Small intestine (tissue), 7 donors: ENCODE measurements at regions not wholly inside any gene's neighbourhood (a gene's known extent, or its start where the extent isn't known, plus 50 kb on each side); places are given as distances from the start of the nearest gene placed in this dataset.
A peak's percentile ranks its signal among the peaks of the same experiment; 100 is the strongest.

ENCODE experiments used
- DNase-seq, 2 donors: peaks; one replicate each; pipeline versions ENCODE4 v3.0.0 to v3.0.0-alpha.2; 2013
- FAIRE-seq: peaks from 2 replicates; lab custom pipeline; 2012; peaks lifted over from hg19 to GRCh38; lab: Jason Lieb, UNC
- H3K27ac ChIP-seq, 3 donors: one replicate each; pipeline ENCODE4 v1.5.1; 2013; ENCODE audit warnings: low read length in 2 of 3, mild to moderate bottlenecking in 2 of 3, control low read depth in 1 of 3, inconsistent platforms in 1 of 3, low read depth in 1 of 3, moderate library complexity in 1 of 3
- H3K27me3 ChIP-seq, 3 donors: one replicate each; pipeline ENCODE4 v1.6.1; 2013; ENCODE audit warnings: low read length in 3 of 3, inconsistent platforms in 1 of 3; ENCODE audit not compliant: control insufficient read depth in 3 of 3, insufficient read depth in 3 of 3
- H3K36me3 ChIP-seq, 3 donors: one replicate each; pipeline ENCODE4 v1.6.1; 2013; ENCODE audit warnings: low read length in 3 of 3, inconsistent platforms in 1 of 3, low read depth in 1 of 3, mild to moderate bottlenecking in 1 of 3, moderate library complexity in 1 of 3; ENCODE audit not compliant: control insufficient read depth in 3 of 3, insufficient read depth in 2 of 3
- H3K4me1 ChIP-seq, 3 donors: one replicate each; pipeline ENCODE4 v1.6.1; 2013; ENCODE audit warnings: low read length in 2 of 3, inconsistent platforms in 1 of 3, low read depth in 1 of 3, mild to moderate bottlenecking in 1 of 3, moderate library complexity in 1 of 3; ENCODE audit not compliant: control insufficient read depth in 3 of 3, insufficient read depth in 2 of 3
- H3K4me3 ChIP-seq, 3 donors: one replicate each; pipeline ENCODE4 v1.5.1; 2013; ENCODE audit warnings: low read length in 3 of 3, control low read depth in 1 of 3, inconsistent platforms in 1 of 3, low read depth in 1 of 3, mild to moderate bottlenecking in 1 of 3, moderate library complexity in 1 of 3
- H3K9me3 ChIP-seq, 2 donors: one replicate each; pipeline ENCODE4 v1.6.1; 2013; ENCODE audit warnings: low read depth in 1 of 2, low read length in 1 of 2; ENCODE audit not compliant: control insufficient read depth in 2 of 2, insufficient read depth in 1 of 2
- WGBS, 3 donors: extraction: QIAGEN DNeasy Blood & Tissue Kit; methylation state at CpG; one replicate each; pipeline ENCODE4 v1.1.7; 2013; 5-methylcytosine and 5-hydroxymethylcytosine counted together
- donor health status: healthy with polysubstance abuse.
- donor health status: control.
- donor health status: control.
- donor health status: Bipolar disorder and iron deficiency.
- donor health status: healthy.

DNA sequence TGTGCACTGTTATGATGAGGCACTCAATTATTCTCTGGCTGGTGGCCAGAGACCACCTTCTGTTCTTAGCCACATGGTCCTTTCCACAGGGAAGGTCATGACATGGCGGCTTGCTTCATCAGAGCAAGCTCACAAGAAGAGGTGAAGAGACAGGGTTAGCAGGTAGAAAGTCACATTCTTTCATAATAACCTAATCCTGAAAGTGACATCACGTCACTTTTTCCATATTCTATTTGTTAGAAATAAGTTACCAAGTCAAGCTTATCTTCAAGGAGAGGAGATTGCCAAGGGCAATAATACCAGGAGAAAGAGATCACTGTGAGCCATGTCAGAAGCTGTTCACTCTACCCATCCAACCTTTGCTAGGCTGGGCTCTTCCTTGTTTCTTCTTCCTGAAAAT is 139.4 kb downstream of the OSR1 start:
- WGBS, 3 donors = 51 to 83% (median 70%) methylated on average over 2 of the region's 2 CpGs
- no peak for FAIRE-seq

DNA sequence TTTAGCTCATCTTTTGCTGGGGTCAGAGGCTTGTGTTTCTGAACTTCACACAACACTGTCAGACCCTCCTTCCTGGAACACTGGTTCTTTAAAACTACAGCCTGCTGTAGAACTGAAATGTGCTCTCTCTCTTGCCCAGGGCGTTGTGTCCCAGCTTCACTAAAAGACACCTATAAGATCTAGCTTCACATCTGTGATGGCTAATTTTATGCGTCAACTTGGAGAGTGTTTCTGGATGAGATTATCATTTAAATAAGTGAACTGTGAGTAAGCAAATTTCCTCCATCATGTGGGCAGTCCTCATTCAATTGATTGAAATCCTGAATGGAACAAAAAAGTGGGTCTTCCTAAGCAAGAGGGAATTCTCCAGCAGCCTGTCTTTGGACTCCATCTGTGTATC is 140.3 kb downstream of the OSR1 start:
- H3K9me3 ChIP-seq = no peaks in the 10 kb centered on the region
- peaks cover 0 to 2% (median 0%) of the 10 kb centered on the region in 3 donors for H3K4me1 ChIP-seq
- no peak for DNase-seq
- H3K4me3 ChIP-seq = no peak overlapping the region
- H3K27ac ChIP-seq = no peak overlapping the region
- no peaks in the 10 kb centered on the region for H3K27me3 ChIP-seq
- WGBS, 3 donors = 77 to 90% (median 83%) methylated on average over 2 of the region's 2 CpGs
- no peak for FAIRE-seq
- H3K36me3 ChIP-seq = no peaks in the 10 kb centered on the region

More for the DNA sequence above, 139.4 kb downstream of the OSR1 start:
- H3K4me3 ChIP-seq = no peak overlapping the region
- peak in 1 of 2 donors; percentile 37 for DNase-seq
- no peaks in the 10 kb centered on the region for H3K27me3 ChIP-seq
- H3K27ac ChIP-seq = no peak overlapping the region
- no peaks in the 10 kb centered on the region for H3K36me3 ChIP-seq
- H3K9me3 ChIP-seq = no peaks in the 10 kb centered on the region
- peaks cover 0 to 2% (median 0%) of the 10 kb centered on the region in 3 donors for H3K4me1 ChIP-seq

DNA sequence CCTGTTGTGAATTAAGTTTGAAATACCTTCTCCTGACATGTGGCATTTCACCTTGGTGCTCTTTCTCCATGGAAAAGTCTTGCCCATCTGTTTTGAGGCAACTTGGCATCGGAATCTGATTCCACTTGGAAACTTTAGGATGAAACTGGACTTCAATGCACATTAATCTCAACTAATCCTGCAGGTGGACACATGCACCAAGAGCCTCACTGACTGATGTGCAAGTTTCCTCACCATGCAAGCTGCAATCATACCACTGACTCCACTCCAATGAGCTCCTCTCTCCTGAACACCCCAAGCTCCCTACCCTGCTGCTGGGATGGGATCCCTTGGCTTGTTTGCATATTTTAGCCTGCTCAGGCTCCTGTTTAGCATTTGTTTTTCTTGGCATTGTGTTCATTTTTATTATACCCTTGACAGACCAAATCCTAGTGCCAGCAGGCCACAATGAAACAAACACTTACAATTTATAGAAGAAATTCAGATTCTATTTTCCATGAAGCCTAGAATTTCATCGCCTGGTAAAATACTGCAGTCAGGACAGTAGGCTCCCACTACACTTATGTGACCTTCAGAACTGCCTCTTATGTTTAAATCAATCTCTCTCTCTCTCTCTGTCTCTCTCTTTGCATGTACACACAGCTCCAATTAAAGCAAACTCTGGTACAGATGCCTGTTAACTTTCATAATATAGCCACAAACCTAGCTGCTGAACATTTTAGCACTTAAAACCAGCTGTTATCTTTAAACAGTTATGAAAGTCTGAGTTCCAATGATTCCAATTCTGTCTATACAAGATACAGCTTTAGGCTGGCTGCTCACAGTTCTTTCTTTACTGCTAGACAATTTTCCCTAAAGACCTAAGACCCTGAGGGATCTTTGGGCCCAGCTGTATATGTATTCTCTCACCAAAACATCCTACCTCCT is 141.5 kb downstream of the OSR1 start:
- Histone ChIP-seq H3K9me3 (no peaks in the 10 kb centered on the region), H3K27ac (no peak overlapping the region), H3K36me3 (no peaks in the 10 kb centered on the region), H3K27me3 (no peaks in the 10 kb centered on the region), H3K4me3 (no peak overlapping the region), H3K4me1 (peaks cover 0 to 2% (median 0%) of the 10 kb centered on the region in 3 donors)
- FAIRE-seq = no peak
- 75 to 89% (median 82%) methylated on average over 2 of the region's 2 CpGs for WGBS, 3 donors
- no peak for DNase-seq

DNA sequence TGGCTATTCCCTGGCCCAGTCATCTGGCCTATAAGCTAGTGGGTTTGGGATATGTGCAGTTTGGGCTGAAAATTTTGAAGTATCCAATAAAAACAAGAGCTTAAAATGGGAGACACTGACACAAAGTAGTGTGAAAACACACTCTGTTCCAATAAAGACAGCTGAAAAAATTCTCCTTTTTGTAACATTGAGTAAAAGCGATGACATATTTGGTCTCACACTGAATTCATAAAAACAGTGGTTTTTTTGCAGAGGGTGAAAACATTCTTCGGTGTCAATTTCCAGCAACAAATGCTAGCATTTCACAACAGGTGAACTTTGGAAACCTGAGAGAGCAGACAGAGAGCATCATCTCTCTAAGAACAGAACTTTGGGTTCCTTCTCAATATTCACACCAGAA is 142.2 kb downstream of the OSR1 start:
- Histone ChIP-seq H3K4me1 (peaks cover 0 to 2% (median 0%) of the 10 kb centered on the region in 3 donors), H3K27me3 (no peaks in the 10 kb centered on the region), H3K4me3 (no peak overlapping the region), H3K27ac (no peak overlapping the region), H3K9me3 (no peaks in the 10 kb centered on the region), H3K36me3 (no peaks in the 10 kb centered on the region)
- WGBS, 3 donors = 94 to 97% (median 96%) methylated on average over 2 of the region's 2 CpGs
- DNase-seq (no peak), FAIRE-seq (no peak)

DNA sequence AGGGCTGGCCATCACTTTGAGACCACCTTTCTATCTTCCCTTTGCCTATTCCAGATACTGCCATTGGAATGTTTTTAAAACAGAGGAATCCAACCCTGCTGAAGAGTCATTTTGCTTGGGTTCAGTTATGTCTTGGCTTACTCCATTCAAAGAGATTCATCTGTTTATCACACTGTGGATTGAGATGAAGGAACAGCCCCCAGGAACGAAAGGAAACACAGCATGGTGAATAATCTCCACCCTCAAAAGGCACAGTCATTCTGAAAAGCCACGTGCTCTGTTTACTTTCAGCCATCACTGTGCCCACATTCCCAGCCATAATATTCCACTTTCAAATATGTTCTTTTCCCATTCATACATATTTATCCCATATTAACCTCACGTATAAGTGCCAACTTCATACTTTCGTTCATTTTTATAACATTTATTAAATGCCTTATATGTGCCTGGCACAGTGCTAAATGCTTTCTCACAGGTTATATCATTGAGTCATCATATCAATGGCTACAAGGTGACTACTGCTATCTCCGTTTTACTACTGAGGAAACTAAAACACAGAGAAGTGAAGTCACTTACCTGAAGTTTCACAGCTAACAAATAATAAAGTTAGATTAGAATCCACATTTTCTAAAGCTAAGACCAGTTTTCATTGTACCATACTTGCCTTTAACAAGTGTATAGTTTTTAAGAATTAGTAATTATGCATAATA is 143.6 kb downstream of the OSR1 start:
- H3K27ac ChIP-seq = no peak overlapping the region
- DNase-seq (no peak), FAIRE-seq (no peak)
- H3K4me1 ChIP-seq = peaks cover 0 to 2% (median 0%) of the 10 kb centered on the region in 3 donors
- H3K27me3 ChIP-seq = no peaks in the 10 kb centered on the region
- H3K4me3 ChIP-seq = no peak overlapping the region
- no peaks in the 10 kb centered on the region for H3K36me3 ChIP-seq
- whole genome bisulfite sequencing, 3 donors = 71 to 77% (median 73%) methylated on average over 5 of the region's 5 CpGs
- no peaks in the 10 kb centered on the region for H3K9me3 ChIP-seq

DNA sequence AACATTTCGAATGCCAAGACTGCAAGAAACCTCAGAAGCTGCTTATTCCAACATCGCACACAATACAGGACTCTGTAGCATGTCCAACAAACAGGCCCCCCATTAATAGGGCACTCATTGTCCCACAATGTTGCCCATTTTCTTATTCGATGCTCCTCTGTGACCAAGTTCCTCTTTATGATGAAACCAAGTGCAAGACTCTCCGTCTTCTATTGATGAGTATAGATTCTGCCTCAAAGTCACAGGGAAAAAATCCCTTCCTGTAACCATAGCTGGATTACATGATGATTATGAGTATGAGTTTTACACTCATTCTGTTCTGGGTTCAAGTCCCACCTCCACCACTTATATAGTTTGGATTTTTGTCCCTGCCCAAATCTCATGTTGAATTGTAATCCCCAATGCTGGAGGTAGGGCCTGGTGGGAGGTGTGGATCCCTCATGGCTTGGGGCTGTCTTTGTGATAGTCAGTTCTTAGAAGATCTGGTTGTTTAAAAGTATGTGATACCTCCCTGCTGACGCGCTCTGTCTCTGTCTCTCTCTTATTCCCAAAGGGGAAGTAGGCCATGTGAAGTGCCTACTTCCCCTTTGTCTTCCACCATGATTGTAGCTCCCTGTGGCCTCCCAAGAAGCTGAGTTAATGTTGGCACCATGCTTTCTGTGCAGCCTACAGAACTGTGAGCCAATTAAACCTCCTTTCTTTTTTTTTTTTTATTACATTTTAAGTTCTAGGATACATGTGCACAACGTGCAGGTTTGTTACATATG is 148.7 kb downstream of the OSR1 start:
- H3K4me3 ChIP-seq = no peak overlapping the region
- no peaks in the 10 kb centered on the region for H3K27me3 ChIP-seq
- no peaks in the 10 kb centered on the region for H3K9me3 ChIP-seq
- WGBS, 3 donors = 91 to 95% (median 94%) methylated on average over 7 of the region's 7 CpGs
- no peak for DNase-seq
- no peaks in the 10 kb centered on the region for H3K4me1 ChIP-seq
- no peaks in the 10 kb centered on the region for H3K36me3 ChIP-seq
- no peak for FAIRE-seq
- no peak overlapping the region for H3K27ac ChIP-seq

DNA sequence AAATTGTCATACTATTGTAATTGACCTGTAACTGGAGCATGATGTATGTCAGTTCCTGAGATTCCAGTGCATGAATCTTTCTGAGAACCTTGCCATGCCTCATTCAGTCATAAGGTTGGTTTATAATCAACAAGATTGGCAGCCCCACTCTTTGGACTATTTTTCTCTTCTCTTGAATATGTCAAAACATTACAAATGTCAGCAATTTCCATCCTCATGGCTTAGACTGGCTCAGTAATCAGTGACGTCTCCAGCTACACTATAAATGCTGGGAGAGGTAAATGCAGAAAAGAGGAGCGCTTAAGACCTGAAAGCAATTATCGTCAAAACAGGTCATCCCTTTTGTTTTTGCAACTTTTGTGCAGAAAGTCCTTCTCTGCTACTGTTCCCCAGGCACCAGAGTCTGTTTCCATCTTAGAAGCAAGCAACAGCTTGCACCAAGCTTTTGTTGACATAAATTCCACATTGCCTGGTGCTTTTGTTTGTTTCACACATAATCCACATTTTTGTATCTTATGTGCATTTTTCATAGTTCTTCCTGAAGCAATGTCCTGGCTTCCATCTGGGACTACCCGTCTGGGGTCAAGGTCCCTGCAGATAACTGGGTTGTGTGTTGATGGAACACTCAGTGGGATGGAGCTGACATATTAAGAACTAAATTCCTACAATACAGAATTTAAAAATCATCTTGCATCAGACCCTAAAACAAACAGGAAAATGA is 149.8 kb downstream of the OSR1 start:
- H3K9me3 ChIP-seq = no peaks in the 10 kb centered on the region
- H3K27ac ChIP-seq = no peak overlapping the region
- no peak overlapping the region for H3K4me3 ChIP-seq
- DNase-seq (no peak), FAIRE-seq (no peak)
- 75 to 79% (median 78%) methylated on average over 4 of the region's 4 CpGs for WGBS, 3 donors
- no peaks in the 10 kb centered on the region for H3K27me3 ChIP-seq
- H3K4me1 ChIP-seq = no peaks in the 10 kb centered on the region
- H3K36me3 ChIP-seq = no peaks in the 10 kb centered on the region
